Body of pancreas (tissue), 4 donors: ENCODE measurements at regions not wholly inside any gene's neighbourhood (a gene's known extent, or its start where the extent isn't known, plus 50 kb on each side); places are given as distances from the start of the nearest gene placed in this dataset.

Experiments
- ATAC-seq: fragments of 150-250 bp; one replicate; pipeline ENCODE4 v1.9.1; 2016
- DNase-seq, 4 donors: peaks; one replicate each; pipeline ENCODE4 v3.0.0-alpha.2; 2019
- H3K27ac ChIP-seq, 4 donors: fragments of 200-600 bp; sonication (generic); 1 replicate in 3 of 4; 2 replicates in 1 of 4; pipeline versions ENCODE4 v1.5.1 to v1.6.1; 2016 to 2019; ENCODE audit warnings: mild to moderate bottlenecking in 1 of 4, mixed read lengths in 1 of 4, moderate library complexity in 1 of 4
- H3K27me3 ChIP-seq, 2 donors: fragments of 200-600 bp; sonication (generic); one replicate each; pipeline ENCODE4 v1.6.0; 2016; ENCODE audit warnings: mild to moderate bottlenecking in 1 of 2
- H3K36me3 ChIP-seq, 2 donors: fragments of 200-600 bp; sonication (generic); replicated peaks in 1 of 2; 2 replicates each; pipeline ENCODE4 v1.5.1; 2016; ENCODE audit warnings: low read depth in 2 of 2; ENCODE audit not compliant: insufficient read depth in 1 of 2
- H3K4me1 ChIP-seq: fragments of 200-600 bp; sonication (generic); one replicate; pipeline ENCODE4 v1.6.0; 2016
- H3K4me3 ChIP-seq, 2 donors: fragments of 200-600 bp; sonication (generic); 1 replicate in 1 of 2; 2 replicates in 1 of 2; pipeline ENCODE4 v1.5.1; 2016 to 2019
- H3K9me3 ChIP-seq, 3 donors: fragments of 200-600 bp; sonication (generic); 1 replicate in 2 of 3; 2 replicates in 1 of 3; pipeline ENCODE4 v1.5.1; 2016
- CTCF ChIP-seq, 7 experiments: fragments of 450-650 bp in 4 of 7; fragments of 200-600 bp in 3 of 7; sonication (generic) in 3 of 7; IDR thresholded peaks; one replicate each; pipeline ENCODE4 v1.5.1; 2016 to 2019; ENCODE audit warnings: antibody characterized with exemption in 7 of 7
- POLR2A ChIP-seq, 3 donors: fragments of 450-650 bp; IDR thresholded peaks; one replicate each; pipeline ENCODE4 v1.6.1; 2016; ENCODE audit warnings: antibody characterized with exemption in 3 of 3, mild to moderate bottlenecking in 2 of 3
- WGBS, 2 donors: methylation state at CpG; one replicate each; pipeline ENCODE4 v1.1.5; 2017; 5-methylcytosine and 5-hydroxymethylcytosine counted together
- intact Hi-C: fragments of 100-400 bp; cut with DNase I; formaldehyde crosslinking; loops from one replicate; pipeline ENCODE4 v1.15.1; 2023

DNA sequence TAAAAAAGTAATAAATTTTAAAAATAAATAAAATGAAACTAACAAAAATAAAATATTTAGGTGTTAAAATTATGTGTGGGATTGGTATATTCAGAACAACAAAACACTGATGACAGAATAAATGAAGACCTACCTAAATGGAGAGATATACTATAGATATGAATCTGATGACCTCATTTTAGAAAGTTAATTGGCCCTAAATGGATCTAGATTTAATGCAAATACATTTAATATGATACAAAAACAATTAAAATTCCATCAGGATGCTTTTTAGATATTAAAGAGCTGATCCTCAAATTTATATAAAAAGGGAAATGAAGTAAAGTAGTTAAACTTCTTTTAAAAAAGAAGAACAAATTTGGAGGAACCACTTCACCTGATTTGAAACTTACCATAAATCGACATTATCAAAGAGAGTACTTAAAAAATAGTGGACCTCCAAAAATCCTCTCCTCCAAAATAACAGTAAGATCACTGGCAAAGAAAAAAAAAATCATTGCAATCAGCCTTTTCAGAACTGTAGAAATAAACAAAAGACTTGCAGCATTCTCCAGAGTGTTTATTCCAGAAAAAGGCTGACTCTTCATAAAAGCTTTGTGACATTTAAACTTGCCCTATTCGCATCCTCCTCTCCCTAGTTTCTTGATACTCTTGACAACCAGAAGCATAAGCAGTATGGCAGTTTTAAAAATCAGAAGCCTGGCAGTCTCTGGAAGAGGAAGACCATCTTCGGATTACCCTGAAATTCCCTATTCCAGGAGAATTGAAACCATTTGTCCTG lies 125.9 kb upstream of the AKR1E2 start:
- Histone ChIP-seq H3K27ac (no peak overlapping the region), H3K9me3 (no peaks in the 10 kb centered on the region), H3K27me3 (no peaks in the 10 kb centered on the region), H3K4me1 (no peaks in the 10 kb centered on the region), H3K4me3 (no peak overlapping the region), H3K36me3 (no peaks in the 10 kb centered on the region)
- 79 to 84% methylated on average over 3 of the region's 3 CpGs for WGBS, 2 donors
- ATAC-seq, result no peak
- TF ChIP-seq POLR2A (IDR thresholded peaks at IDR 0.05) (no peak), CTCF (IDR thresholded peaks at IDR 0.05) (no peak)
- DNase-seq, result no peak
- intact Hi-C loops, result no loop called here

DNA sequence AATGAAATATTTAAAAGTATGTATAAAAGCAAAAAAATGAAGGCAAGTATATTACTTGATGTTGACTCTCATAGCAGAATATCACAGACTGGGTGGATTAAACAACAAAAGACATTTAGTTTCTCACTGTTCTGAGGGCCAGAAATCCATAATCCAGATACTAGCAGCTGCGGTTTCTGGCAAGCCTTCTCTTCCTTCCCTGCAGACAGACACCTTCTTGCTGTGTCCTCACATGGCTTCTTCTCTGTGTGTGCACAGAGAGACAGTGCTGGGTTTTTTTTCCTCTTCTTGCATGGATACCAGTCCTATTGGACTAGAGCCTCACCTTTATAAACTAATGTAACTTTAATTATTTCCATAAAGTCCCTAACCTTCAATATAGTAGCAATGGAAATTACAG lies 127.9 kb upstream of the AKR1E2 start:
- intact Hi-C loops, result no loop called here
- TF ChIP-seq POLR2A (IDR thresholded peaks at IDR 0.05), result no peak
- TF ChIP-seq CTCF (IDR thresholded peaks at IDR 0.05), result no peak
- H3K4me3 ChIP-seq, result no peak overlapping the region
- H3K27ac ChIP-seq, result no peak overlapping the region
- ATAC-seq, result no peak
- WGBS, 2 donors, result 44 to 46% methylated on average over 1 of the region's 1 CpG
- no peaks in the 10 kb centered on the region for H3K9me3 ChIP-seq
- no peaks in the 10 kb centered on the region for H3K36me3 ChIP-seq
- H3K4me1 ChIP-seq, result no peaks in the 10 kb centered on the region
- no peaks in the 10 kb centered on the region for H3K27me3 ChIP-seq
- no peak for DNase-seq

GRCh38 chr10:4696186-4696585 lies 129.8 kb upstream of the AKR1E2 start:
- H3K4me3 ChIP-seq, result no peak overlapping the region
- no peaks in the 10 kb centered on the region for H3K4me1 ChIP-seq
- H3K27me3 ChIP-seq, result no peaks in the 10 kb centered on the region
- no peaks in the 10 kb centered on the region for H3K36me3 ChIP-seq
- DNase-seq (no peak), ATAC-seq (no peak)
- no peak for TF ChIP-seq POLR2A (IDR thresholded peaks at IDR 0.05)
- TF ChIP-seq CTCF (IDR thresholded peaks at IDR 0.05), result no peak
- intact Hi-C loops, result no loop called here
- no peak overlapping the region for H3K27ac ChIP-seq
- no peaks in the 10 kb centered on the region for H3K9me3 ChIP-seq
- WGBS, 2 donors, result 51 to 71% methylated on average over 3 of the region's 3 CpGs

GRCh38 chr10:4693967-4694366 lies 132.0 kb upstream of the AKR1E2 start:
- Histone ChIP-seq H3K9me3 (no peaks in the 10 kb centered on the region), H3K4me3 (no peak overlapping the region), H3K4me1 (no peaks in the 10 kb centered on the region), H3K36me3 (no peaks in the 10 kb centered on the region), H3K27ac (no peak overlapping the region), H3K27me3 (no peaks in the 10 kb centered on the region)
- ATAC-seq, result no peak
- WGBS, 2 donors, result 79% methylated on average over 4 of the region's 4 CpGs
- DNase-seq, result no peak
- intact Hi-C loops, result no loop called here
- no peak for TF ChIP-seq POLR2A (IDR thresholded peaks at IDR 0.05)

DNA sequence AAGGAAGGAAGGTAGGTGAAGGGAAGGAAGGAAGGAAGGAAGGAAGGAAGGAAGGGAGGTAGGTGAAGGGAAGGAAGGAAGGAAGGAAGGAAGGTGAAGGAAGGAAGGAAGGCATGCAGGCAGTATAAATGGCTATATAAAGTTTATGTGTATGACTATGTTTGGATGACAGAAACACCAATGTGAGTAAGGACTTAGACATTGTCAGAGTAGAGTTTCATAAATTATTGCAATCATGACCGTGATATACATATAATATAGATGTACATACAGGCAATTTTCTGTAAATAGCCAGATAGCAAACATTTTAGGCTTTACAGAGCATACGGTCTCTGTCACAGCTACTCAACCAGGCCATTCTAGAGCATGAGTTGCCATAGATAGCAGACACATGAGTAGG lies 133.8 kb upstream of the AKR1E2 start:
- Histone ChIP-seq H3K9me3 (no peaks in the 10 kb centered on the region), H3K4me1 (no peaks in the 10 kb centered on the region), H3K27me3 (no peaks in the 10 kb centered on the region), H3K4me3 (no peak overlapping the region), H3K27ac (no peak overlapping the region), H3K36me3 (no peaks in the 10 kb centered on the region)
- DNase-seq, result no peak
- ATAC-seq, result no peak
- intact Hi-C loops, result no loop called here
- TF ChIP-seq CTCF (IDR thresholded peaks at IDR 0.05), result no peak
- TF ChIP-seq POLR2A (IDR thresholded peaks at IDR 0.05), result no peak
- WGBS, 2 donors, result 81 to 85% methylated on average over 2 of the region's 2 CpGs
